ENCODE measurements at regions not wholly inside any gene's neighbourhood (a gene's known extent, or its start where the extent isn't known, plus 50 kb on each side); places are given as distances from the start of the nearest gene placed in this dataset.

DNA sequence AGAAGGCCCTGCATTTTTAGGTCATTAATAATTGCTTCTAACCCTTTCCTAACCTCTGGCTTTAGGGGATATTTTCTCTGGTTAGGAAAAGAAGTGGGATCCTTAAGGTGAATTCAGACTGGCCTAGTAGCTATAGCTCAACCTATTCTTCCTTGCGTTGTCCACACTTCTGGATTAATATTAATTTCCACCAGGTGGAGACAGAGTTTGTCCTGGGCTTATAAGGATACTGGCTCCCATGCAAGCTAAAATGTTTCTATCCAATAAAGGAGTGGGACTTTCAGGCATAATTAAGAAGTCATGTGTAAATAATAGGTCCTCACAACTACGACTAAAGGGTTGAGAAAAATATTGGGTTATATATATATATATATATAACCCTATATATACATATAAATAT lies 860.0 kb upstream of the POU3F4 start:
- peaks cover 0 to 1% (median 0%) of the 10 kb centered on the region in 3 donors for H3K27me3 Mint-ChIP-seq (ENCODE audit: low read depth in 3 of 3)
- TF ChIP-seq, protein P1, sequence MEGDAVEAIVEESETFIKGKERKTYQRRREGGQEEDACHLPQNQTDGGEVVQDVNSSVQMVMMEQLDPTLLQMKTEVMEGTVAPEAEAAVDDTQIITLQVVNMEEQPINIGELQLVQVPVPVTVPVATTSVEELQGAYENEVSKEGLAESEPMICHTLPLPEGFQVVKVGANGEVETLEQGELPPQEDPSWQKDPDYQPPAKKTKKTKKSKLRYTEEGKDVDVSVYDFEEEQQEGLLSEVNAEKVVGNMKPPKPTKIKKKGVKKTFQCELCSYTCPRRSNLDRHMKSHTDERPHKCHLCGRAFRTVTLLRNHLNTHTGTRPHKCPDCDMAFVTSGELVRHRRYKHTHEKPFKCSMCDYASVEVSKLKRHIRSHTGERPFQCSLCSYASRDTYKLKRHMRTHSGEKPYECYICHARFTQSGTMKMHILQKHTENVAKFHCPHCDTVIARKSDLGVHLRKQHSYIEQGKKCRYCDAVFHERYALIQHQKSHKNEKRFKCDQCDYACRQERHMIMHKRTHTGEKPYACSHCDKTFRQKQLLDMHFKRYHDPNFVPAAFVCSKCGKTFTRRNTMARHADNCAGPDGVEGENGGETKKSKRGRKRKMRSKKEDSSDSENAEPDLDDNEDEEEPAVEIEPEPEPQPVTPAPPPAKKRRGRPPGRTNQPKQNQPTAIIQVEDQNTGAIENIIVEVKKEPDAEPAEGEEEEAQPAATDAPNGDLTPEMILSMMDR (IDR thresholded peaks at IDR 0.05): no peak
- intact Hi-C loops (cut with micrococcal nuclease): no loop called here
- no peak overlapping the region for H3K4me3 ChIP-seq (replicated peaks in 1 of 3; ENCODE audit: low read depth in 2 of 3, low read length in 3 of 3)
- H3K9me3 Mint-ChIP-seq: peaks cover 0 to 19% (median 0%) of the 10 kb centered on the region in 7 donors
- H3K9ac ChIP-seq (ENCODE audit: insufficient read depth, low read length, poor library complexity, severe bottlenecking): no peak overlapping the region
- no peaks in the 10 kb centered on the region for H3K4me1 ChIP-seq (ENCODE audit: control insufficient read depth in 1 of 2, insufficient read depth in 2 of 2, low read length in 2 of 2)
- no peak overlapping the region for H3K27ac Mint-ChIP-seq
- H3K4me2 ChIP-seq (replicated peaks; ENCODE audit: extremely low read depth, low read length, poor library complexity, severe bottlenecking): no peak overlapping the region
- H4K20me1 ChIP-seq (ENCODE audit: insufficient read depth, low read length): no peaks in the 10 kb centered on the region
- no peaks in the 10 kb centered on the region for H3K27me3 ChIP-seq (ENCODE audit: control insufficient read depth in 2 of 2, insufficient read depth in 2 of 2, low read length in 2 of 2)
- H3K4me1 Mint-ChIP-seq: no peaks in the 10 kb centered on the region
- H2AFZ ChIP-seq (ENCODE audit: insufficient read depth, low read depth, low read length, poor library complexity, severe bottlenecking): no peak overlapping the region
- WGBS (ENCODE audit: insufficient coverage): no CpG with 5 or more reads among the region's 2 CpGs
- no peak overlapping the region for H3K27ac ChIP-seq (ENCODE audit: low read depth in 1 of 2, low read length in 2 of 2)
- no peak for DNase-seq
- peaks cover 0 to 9% of the 10 kb centered on the region in 2 donors for H3K9me3 ChIP-seq (replicated peaks in 1 of 2; ENCODE audit: control insufficient read depth in 1 of 2, insufficient read depth in 1 of 2, low read length in 2 of 2)
- H3K36me3 ChIP-seq (replicated peaks in 1 of 2; ENCODE audit: control insufficient read depth in 1 of 2, insufficient read depth in 2 of 2, low read length in 2 of 2): no peaks in the 10 kb centered on the region
- no peaks in the 10 kb centered on the region for H3K79me2 ChIP-seq (ENCODE audit: insufficient read depth, low read length)
- H3K4me3 Mint-ChIP-seq: no peak overlapping the region
- no peaks in the 10 kb centered on the region for H3K36me3 Mint-ChIP-seq

DNA sequence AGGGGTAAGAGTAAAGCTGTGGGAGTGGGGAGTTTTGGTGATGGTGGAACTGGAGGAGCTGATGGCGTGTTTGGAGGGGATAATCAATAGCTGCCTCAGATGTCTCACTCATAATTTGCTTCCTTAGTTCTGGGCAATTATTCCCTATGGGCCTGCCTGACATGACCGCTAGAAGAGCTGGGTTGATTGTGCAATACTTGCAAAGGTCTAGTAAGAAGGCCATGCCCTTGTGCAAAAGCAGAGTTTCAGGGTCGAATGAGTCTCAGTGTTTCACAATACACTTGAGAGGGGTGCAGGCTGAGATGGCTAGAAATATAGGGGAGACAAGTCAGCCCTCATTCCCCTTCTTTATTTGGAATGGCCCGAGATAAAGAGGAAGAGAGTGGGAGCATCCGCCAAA lies 858.4 kb upstream of the POU3F4 start:
- WGBS (ENCODE audit: insufficient coverage): no CpG with 5 or more reads among the region's 5 CpGs
- no peaks in the 10 kb centered on the region for H3K27me3 ChIP-seq (ENCODE audit: control insufficient read depth in 2 of 2, insufficient read depth in 2 of 2, low read length in 2 of 2)
- no peak for DNase-seq
- no peak overlapping the region for H3K4me3 Mint-ChIP-seq
- no peak overlapping the region for H3K27ac ChIP-seq (ENCODE audit: low read depth in 1 of 2, low read length in 2 of 2)
- no peaks in the 10 kb centered on the region for H3K79me2 ChIP-seq (ENCODE audit: insufficient read depth, low read length)
- H3K9ac ChIP-seq (ENCODE audit: insufficient read depth, low read length, poor library complexity, severe bottlenecking): no peak overlapping the region
- H3K4me3 ChIP-seq (replicated peaks in 1 of 3; ENCODE audit: low read depth in 2 of 3, low read length in 3 of 3): no peak overlapping the region
- H3K4me1 Mint-ChIP-seq: no peaks in the 10 kb centered on the region
- no peaks in the 10 kb centered on the region for H3K36me3 Mint-ChIP-seq
- no peaks in the 10 kb centered on the region for H4K20me1 ChIP-seq (ENCODE audit: insufficient read depth, low read length)
- H2AFZ ChIP-seq (ENCODE audit: insufficient read depth, low read depth, low read length, poor library complexity, severe bottlenecking): no peak overlapping the region
- TF ChIP-seq, protein P1 (IDR thresholded peaks at IDR 0.05): no peak
- peaks cover 0 to 7% of the 10 kb centered on the region in 2 donors for H3K9me3 ChIP-seq (replicated peaks in 1 of 2; ENCODE audit: control insufficient read depth in 1 of 2, insufficient read depth in 1 of 2, low read length in 2 of 2)
- H3K36me3 ChIP-seq (replicated peaks in 1 of 2; ENCODE audit: control insufficient read depth in 1 of 2, insufficient read depth in 2 of 2, low read length in 2 of 2): no peaks in the 10 kb centered on the region
- no peaks in the 10 kb centered on the region for H3K4me1 ChIP-seq (ENCODE audit: control insufficient read depth in 1 of 2, insufficient read depth in 2 of 2, low read length in 2 of 2)
- peaks cover 0 to 15% (median 0%) of the 10 kb centered on the region in 7 donors for H3K9me3 Mint-ChIP-seq
- no peaks in the 10 kb centered on the region for H3K27me3 Mint-ChIP-seq (ENCODE audit: low read depth in 3 of 3)
- no peak overlapping the region for H3K4me2 ChIP-seq (replicated peaks; ENCODE audit: extremely low read depth, low read length, poor library complexity, severe bottlenecking)
- intact Hi-C loops (cut with micrococcal nuclease): no loop called here
- H3K27ac Mint-ChIP-seq: no peak overlapping the region
